GM13977 (cell line): ENCODE measurements at regions not wholly inside any gene's neighbourhood (a gene's known extent, or its start where the extent isn't known, plus 50 kb on each side); places are given as distances from the start of the nearest gene placed in this dataset.

ENCODE experiments used
- DNase-seq: peaks from one replicate; pipeline ENCODE4 v3.0.0; 2012; ENCODE audit warnings: low spot score
- CTCF ChIP-seq: IDR thresholded peaks from 2 replicates; pipeline ENCODE4 v1.5.1; 2012; ENCODE audit warnings: mild to moderate bottlenecking, control low read depth; ENCODE audit not compliant: insufficient read depth; ENCODE audit errors: extremely low read depth, missing control alignments
- in situ Hi-C: fragments of 300-500 bp; cut with MboI; formaldehyde crosslinking; loops from one replicate; pipeline ENCODE4 v1.12.0; 2022; ENCODE audit warnings: low sequenced_read_pairs, low pct_unique_long_range_greater_than_20kb, mixed read lengths, inconsistent platforms; ENCODE audit not compliant: unreplicated experiment

- in situ Hi-C loops, result no loop called here
- TF ChIP-seq CTCF, result no peak
- no peak for DNase-seq
Observed at GRCh38 chr5:144815131-144815530, 644.5 kb downstream of the KCTD16 start.

GRCh38 chr5:144812763-144813162 lies 642.1 kb downstream of the KCTD16 start:
- in situ Hi-C loops, result no loop called here
- TF ChIP-seq CTCF, result no peak
- no peak for DNase-seq

- TF ChIP-seq CTCF, result no peak
- in situ Hi-C loops, result no loop called here
Observed at GRCh38 chr5:144800169-144800568, 629.5 kb downstream of the KCTD16 start.

GRCh38 chr5:144798595-144798994 lies 627.9 kb downstream of the KCTD16 start:
- in situ Hi-C loops, result no loop called here
- DNase-seq, result no peak
- TF ChIP-seq CTCF, result no peak

More at GRCh38 chr5:144800169-144800568, 629.5 kb downstream of the KCTD16 start:
- DNase-seq, result no peak

GRCh38 chr5:144794922-144795321 lies 624.2 kb downstream of the KCTD16 start:
- no peak for DNase-seq
- in situ Hi-C loops, result no loop called here
- no peak for TF ChIP-seq CTCF

GRCh38 chr5:144788556-144788955 lies 617.9 kb downstream of the KCTD16 start:
- no peak for DNase-seq
- TF ChIP-seq CTCF, result no peak
- in situ Hi-C loops, result no loop called here

GRCh38 chr5:144788046-144788445 lies 617.4 kb downstream of the KCTD16 start:
- no peak for DNase-seq
- in situ Hi-C loops, result no loop called here
- no peak for TF ChIP-seq CTCF
